OCI-LY3 (cell line): ENCODE measurements at regions not wholly inside any gene's neighbourhood (a gene's known extent, or its start where the extent isn't known, plus 50 kb on each side); places are given as distances from the start of the nearest gene placed in this dataset.

Experiments used
- CTCF ChIP-seq: fragments of 200-600, 300-600 bp; sonication (generic); IDR thresholded peaks from 2 replicates; pipeline ENCODE4 v1.5.1; 2014; ENCODE audit warnings: antibody characterized with exemption, low read length, low read depth
- EZH2phosphoT487 ChIP-seq: fragments of 200-600 bp; shearing (Covaris generic); IDR thresholded peaks from 2 replicates; pipeline ENCODE4 v1.6.1; 2018; ENCODE audit warnings: antibody characterized with exemption, mixed run types, low read depth

DNA sequence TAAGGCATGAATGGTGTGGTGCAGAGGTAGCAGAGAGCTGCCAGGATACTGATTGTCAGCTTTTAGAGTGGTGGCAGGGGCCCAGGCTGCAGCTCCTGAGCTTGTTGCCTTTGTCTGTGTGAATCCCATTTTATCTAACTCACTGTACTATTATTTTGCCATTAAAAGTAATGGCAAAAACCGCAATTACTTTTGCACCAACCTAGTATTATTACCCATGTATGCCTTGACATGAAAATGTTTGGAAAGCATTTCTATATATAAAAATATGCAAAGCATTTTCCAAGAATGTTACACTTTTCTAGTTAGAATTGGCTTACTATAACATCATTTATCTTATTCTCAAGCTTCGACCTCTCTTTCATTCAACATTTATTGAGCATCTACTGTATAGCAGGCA lies 308.1 kb upstream of the MYOCD start:
- TF ChIP-seq CTCF (no peak), EZH2phosphoT487 (no peak)
